Tongue (tissue), 1 donor: ENCODE measurements at regions not wholly inside any gene's neighbourhood (a gene's known extent, or its start where the extent isn't known, plus 50 kb on each side); places are given as distances from the start of the nearest gene placed in this dataset.
"Not testable (repeated sequence)": the region's sequence is repeated elsewhere in the genome, so short reads cannot be mapped to it uniquely, and the experiment has no call there.

Source experiments
- DNase-seq: peaks from one replicate; pipeline ENCODE4 v3.0.0-alpha.2; 2015

- no peak for DNase-seq
These were observed 1774.8 kb upstream of the CELF4 start for GRCh38 chr18:39340418-39340817.

DNA sequence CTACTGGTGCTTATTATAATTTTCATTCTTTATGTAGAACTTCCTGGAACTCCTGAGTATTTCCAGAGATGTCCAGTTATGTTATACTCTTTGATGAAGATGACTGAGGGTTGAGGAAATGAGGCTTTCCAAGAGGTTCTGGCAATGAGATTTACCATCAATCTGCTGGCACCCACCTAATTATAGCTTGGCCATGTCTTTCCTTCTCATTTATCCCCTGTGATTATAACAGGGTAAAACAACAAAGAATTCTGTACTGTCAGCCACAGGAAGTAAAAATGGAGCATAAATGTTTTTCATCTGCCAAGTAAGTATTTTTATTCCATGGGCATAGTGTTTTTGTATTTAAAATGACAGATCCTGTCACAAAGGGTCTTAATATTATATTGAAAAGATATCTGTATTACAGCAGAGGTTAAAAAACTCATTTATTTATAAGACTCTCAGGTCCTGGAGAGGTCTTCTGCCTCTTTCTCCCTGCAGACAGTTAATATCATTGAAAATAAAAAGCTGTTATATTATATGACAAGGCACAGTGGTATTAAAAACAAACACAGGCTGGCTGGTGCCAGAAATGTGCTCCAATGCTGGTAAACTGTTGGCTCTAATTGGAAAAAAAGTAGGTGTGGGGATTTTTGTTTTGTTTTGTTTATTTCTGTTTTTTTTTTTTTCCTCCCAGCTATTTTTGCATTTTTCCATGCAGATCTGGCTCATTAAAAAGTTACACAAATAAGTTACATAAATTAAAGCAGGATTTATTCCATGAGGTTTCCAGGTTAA lies 1764.1 kb upstream of the CELF4 start:
- DNase-seq: no peak

GRCh38 chr18:39326772-39327171 lies 1761.2 kb upstream of the CELF4 start:
- DNase-seq: no peak

GRCh38 chr18:39325973-39326372 lies 1760.4 kb upstream of the CELF4 start:
- DNase-seq: no peak

DNA sequence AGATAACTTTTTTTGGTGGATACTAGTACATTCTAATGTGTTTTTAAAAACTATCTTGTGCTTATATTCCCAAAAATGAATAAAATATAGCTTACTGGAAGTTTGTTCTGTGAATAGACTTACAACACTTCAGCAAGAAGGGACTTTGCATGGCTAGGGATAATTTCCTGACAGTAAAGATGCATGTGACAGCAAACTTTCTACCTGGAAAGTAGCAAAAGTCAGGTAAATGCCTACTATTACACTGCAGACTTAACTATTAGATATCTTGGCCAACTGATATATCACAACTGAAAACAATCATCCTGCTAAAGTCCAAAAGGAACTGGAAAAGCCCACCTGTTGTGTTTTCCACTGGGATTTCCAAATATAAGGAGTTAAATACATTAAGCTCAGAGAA lies 1753.5 kb upstream of the CELF4 start:
- DNase-seq: no peak

- DNase-seq: no peak
These were observed 1752.9 kb upstream of the CELF4 start for GRCh38 chr18:39318462-39318861.

DNA sequence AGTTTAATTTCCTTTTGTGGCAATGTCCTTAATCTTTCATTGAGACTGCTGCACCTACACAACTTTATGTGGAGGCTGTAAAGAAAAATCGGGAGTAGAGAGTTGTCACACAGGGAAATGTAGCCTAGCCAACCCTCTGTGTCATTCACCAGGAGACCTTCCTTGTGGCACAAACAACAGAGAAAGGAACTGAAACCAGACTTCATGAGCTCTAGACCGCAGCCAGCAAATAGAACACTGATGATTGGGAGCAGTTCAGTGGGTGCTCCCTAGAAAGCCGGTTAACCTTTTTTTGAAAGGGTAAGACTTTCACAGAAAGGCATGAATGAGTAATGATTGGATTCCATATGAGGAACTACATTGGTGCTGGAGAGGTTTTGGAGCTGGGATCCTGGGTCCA lies 1752.4 kb upstream of the CELF4 start:
- no peak for DNase-seq

DNA sequence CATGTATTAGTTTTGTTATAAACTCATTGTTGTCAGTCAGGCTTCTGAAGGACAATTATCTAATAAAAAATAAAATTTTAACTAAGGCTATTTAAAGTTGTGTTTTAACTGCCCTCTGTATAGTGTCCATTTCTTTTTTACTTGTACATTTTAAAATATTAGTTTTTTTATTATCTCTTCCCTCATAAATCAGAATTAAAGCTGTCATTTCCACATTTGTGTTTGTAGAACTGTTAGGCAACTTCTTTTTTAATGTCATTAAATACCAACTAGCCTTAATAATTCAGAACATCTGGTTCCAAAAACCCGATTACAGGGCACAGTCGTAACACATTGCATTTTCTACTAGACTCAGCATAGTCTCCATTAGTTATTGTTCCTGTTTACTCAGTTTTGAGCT lies 1749.0 kb upstream of the CELF4 start:
- no peak for DNase-seq

GRCh38 chr18:39313992-39314391 lies 1748.4 kb upstream of the CELF4 start:
- no peak for DNase-seq

GRCh38 chr18:39311111-39311712 lies 1745.6 kb upstream of the CELF4 start:
- no peak for DNase-seq

GRCh38 chr18:39308931-39309521 lies 1743.4 kb upstream of the CELF4 start:
- not testable (repeated sequence) for DNase-seq

GRCh38 chr18:39305766-39306165 lies 1740.2 kb upstream of the CELF4 start:
- DNase-seq: no peak

DNA sequence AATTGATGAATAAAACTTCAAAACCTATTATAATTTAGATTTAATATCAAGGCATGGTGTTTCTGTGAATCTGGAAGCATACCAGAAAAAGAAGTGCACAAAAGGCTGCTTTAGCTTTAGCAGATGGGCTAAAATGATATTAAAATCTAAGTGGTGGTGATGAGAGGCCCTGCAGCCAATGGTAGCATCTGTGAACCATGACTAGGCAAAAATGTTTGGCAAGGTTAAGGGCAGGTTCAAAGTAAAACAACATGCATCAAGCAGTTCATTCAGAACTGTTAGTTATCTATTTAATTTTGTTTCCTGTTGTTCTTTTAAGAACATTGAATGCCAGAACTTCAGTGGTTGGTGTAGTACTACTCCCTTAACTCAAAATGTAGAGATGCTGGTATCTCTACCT lies 1736.9 kb upstream of the CELF4 start:
- DNase-seq: no peak

DNA sequence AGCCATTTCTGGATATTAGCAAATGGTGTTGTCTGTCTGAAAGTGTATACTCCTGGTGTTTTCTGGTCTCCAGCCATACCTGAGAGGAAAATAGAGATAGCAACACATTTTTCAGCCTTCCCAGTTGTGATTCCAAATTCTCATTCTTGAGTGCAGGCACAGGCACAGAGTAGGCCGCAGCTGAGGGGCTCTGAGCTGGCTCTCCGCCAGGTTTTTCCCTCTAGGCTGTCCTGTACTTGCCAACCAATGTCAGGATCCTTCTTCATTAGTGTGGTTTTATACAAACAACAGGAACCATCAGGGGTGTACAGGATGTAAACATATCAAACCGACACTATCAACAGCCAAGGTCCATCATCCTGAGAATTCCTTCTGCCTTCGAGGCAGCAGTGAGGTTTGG lies 1733.6 kb upstream of the CELF4 start:
- peak; percentile 21 for DNase-seq

GRCh38 chr18:39297225-39297624 lies 1731.6 kb upstream of the CELF4 start:
- no peak for DNase-seq

GRCh38 chr18:39296293-39296888 lies 1730.8 kb upstream of the CELF4 start:
- DNase-seq: no peak

GRCh38 chr18:39276764-39277163 lies 1711.2 kb upstream of the CELF4 start:
- DNase-seq: no peak

- DNase-seq: no peak
These were observed 1708.9 kb upstream of the CELF4 start for GRCh38 chr18:39274535-39274934.

DNA sequence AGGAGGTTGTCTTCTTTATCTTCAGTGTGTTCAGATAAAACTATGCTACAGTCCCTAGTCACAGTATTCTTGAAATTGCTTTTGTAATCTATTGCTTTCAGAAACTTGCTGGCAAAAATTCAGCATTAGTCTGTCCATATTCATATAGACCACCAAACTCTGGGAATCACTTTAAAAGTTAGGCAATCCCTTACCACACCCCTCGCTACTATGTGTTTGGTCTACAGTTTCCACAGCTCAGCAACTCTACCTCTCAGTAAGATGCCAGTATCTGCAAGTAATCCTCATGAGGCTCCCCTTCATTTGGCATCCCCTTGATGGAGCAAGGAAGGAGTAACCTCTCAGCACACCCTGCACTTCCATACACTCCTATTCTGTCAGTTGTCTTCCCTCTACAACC lies 1706.6 kb upstream of the CELF4 start:
- no peak for DNase-seq

GRCh38 chr18:39271654-39272053 lies 1706.1 kb upstream of the CELF4 start:
- DNase-seq: no peak

GRCh38 chr18:39260565-39260964 lies 1695.0 kb upstream of the CELF4 start:
- no peak for DNase-seq

- no peak for DNase-seq
These were observed 1694.1 kb upstream of the CELF4 start for GRCh38 chr18:39259736-39260135.

GRCh38 chr18:39244242-39244641 lies 1678.6 kb upstream of the CELF4 start:
- no peak for DNase-seq
